ENCODE measurements at regions not wholly inside any gene's neighbourhood (a gene's known extent, or its start where the extent isn't known, plus 50 kb on each side); places are given as distances from the start of the nearest gene placed in this dataset.
"Not testable (repeated sequence)": the region's sequence is repeated elsewhere in the genome, so short reads cannot be mapped to it uniquely, and the experiment has no call there.

DNA sequence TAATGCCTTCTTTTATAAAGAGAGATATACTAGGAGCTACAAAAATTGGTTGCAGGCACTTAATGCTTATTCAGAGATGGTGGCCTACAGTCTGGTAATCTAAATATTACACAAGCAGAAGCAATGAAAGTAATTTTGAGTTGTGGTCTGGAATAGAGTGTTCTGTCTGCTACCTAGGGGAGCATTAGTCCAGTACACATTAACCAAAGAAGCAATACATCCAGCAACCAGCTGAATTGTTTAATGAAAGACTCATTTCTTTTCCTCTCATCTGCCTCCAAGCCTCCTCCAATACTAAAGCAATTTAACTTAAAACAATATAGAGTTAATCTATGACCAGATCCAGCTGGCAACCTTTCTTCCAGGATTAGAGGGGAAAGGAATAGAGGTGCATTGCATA lies 877.1 kb upstream of the CNTN5 start:
- no peak for DNase-seq (ENCODE audit: low spot score)

DNA sequence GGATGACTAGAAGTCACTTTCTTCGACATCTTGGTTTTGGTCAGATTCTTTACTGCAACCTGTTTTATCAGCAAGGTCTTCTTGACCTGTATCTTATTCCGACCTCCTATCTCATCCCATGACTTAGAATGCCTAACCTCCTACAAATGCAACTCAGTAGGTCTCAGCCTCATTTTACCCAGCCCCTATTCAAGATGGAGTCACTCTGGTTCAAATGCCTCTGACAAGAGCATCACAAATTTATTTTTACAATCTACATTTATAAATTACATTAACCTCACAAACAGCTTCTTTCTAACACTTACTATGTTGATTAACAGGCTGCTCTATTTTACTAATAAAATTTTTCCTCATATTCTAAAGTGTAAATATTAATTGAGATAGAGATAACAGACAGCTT lies 867.0 kb upstream of the CNTN5 start:
- DNase-seq (ENCODE audit: low spot score), result no peak

DNA sequence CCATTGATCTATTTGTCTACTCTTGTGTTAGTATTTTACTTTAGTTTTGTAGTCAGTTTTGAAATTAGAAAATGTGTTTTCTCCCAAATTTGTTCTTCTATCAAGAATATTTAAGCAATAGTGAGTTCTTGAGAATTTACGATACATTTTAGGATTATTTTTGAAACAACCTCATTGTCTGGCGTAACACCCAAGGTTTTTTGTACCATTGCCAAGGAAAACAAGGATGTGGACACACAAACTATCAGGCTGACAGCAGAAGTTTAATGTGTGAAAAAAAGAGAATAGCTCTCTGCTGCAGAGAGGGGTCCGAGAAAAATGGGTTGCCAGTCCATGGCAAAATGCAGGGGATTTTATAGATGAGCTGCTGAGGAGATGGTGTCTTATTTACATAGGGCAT lies 865.1 kb upstream of the CNTN5 start:
- DNase-seq (ENCODE audit: low spot score), result no peak

DNA sequence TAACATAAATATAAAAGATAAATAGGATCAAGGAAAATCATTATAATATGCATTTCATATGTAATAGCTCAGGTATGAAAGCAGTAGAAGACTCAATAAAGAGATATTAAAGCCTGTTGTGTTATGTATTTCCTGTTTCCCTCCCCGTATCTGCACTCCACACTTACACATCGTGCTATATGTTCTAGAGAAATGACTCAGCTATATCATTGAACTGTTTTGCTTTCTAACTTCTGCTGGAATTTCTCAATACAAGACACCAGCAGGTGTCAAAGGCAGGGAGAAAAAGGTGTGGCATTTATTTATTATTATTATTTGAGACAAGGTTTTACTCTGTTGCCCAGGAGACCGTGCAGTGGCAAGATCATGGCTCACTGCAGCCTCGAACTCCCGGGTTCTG lies 842.8 kb upstream of the CNTN5 start:
- DNase-seq (ENCODE audit: low spot score), result no peak

DNA sequence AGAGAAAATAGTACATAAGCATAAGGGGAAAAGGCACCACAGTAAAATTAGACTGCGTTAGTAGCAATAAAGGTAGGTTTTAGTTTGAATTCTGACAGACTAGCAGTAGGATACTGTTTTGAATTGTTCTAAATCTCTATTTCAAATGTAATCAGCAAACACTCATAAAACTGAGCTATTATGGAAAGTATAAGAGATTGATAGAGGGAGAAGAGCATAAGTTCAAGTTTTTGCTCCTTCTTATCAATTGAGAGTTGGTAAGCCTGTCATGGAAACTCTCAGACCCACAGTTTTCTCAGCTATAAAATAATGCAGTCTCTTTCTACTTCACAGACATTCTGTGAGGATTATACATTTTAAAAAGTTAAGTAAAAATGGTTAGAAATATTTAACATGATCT lies 840.2 kb upstream of the CNTN5 start:
- no peak for DNase-seq (ENCODE audit: low spot score)

DNA sequence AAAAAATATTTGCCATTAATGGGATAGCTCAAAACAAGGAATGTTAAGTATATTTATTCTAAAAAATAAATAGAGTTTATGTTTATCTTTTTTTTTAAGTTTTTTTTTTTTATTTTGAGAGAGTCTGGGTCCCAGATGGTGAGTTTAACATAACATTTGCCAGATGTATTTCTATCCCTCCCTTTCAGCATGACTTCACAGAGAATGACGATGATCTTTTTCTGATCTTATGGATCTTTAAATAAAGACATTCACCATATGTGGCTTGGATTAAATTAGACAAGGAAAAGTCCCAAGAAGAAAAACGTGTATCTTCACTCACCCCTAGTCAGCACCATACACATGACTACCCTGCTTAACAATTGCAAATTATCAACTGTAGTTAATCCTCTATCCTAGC lies 839.8 kb upstream of the CNTN5 start:
- no peak for DNase-seq (ENCODE audit: low spot score)

DNA sequence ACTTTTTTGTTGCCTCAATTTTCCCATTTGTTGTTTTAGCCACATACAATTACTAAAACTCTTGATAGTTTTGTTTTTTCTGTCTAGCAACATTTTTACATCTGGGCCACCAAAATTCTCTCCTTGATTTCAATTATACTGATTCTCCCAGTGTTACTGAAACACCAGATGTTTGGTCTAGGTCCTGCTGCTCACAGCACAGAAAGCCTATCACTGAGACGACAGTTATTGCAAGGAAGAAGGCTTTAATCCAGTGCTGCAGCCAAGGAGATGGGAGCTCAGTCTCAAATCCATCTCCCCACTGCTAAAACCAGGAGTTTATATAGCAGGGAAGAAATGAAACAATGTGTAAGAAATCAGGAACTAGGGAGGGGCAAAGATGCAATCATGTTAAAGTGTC lies 837.7 kb upstream of the CNTN5 start:
- DNase-seq (ENCODE audit: low spot score), result no peak

DNA sequence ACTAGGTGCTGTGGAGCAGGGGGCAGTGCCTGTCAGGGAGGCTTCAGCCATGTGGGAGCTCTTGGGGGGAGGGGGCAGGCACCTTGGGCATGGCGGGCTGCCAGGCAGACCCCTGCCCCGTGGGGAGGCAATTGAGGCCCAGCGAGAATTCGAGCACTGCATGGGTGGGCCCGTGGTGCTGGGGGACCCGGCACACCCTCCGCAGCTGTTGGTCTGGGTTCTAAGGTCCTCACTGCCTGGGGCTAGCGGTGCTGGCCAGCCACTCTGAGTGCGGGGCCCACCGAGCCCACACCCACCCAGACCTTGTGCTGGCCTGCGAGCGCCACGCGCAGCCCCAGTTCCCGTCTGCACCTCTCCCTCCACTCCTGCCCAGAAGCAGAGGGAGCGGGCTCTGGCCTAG lies 835.5 kb upstream of the CNTN5 start:
- DNase-seq (ENCODE audit: low spot score), result no peak

DNA sequence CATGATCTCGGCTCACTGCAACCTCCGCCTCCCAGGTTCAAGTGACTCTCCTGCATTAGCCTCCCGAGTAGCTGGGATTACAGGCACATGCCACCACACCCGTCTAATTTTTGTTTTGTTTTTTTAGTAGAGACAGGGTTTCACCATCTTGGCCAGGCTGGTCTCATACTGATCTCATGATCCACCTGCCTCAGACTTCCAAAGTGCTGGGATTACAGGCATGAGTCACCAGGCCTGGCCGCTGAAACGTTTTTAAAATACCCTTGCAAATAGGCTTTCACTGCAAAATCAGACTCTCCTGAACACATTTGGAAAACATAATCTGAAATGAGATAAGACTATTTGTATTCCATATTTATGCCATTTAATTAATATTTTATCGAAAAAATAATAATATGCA lies 826.1 kb upstream of the CNTN5 start:
- DNase-seq (ENCODE audit: low spot score), result no peak

DNA sequence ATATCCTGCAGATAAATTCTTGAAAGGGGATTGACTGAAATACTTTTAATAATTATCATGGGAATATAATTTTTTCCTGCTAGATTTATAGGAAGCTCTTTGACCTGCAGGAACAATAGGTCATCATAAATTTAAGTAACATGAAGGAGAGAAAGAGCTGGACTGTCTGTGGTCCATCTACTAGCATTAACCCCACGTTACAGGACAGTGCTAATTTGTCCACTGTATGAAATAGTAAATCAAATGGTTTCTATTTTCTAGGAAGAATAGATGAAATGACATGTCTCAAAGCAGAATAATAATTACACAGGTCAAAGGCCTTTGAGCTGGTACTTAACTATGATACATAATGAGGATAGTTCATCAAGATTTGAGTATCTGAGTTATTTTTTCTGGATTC lies 825.4 kb upstream of the CNTN5 start:
- DNase-seq (ENCODE audit: low spot score), result no peak

DNA sequence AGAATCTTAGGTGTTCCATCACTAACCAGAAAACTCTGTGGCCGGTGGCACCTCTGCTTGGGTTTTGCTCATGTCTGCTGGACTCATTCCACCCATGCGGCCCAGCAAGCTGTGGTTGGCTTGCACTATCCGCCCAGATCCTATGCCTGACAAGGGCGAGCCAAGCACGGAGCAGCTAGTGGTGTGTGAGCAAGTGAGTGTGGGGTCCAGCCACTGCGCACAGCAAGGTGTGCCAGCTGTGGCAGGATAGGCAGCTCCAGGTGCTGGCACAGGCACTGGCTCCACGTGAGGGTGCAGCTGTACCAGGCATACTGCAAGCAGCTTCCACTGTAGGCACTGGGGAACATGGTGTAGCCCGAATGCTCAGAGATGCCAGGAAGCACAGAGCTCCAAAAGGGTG lies 813.7 kb upstream of the CNTN5 start:
- DNase-seq (ENCODE audit: low spot score), result no peak

DNA sequence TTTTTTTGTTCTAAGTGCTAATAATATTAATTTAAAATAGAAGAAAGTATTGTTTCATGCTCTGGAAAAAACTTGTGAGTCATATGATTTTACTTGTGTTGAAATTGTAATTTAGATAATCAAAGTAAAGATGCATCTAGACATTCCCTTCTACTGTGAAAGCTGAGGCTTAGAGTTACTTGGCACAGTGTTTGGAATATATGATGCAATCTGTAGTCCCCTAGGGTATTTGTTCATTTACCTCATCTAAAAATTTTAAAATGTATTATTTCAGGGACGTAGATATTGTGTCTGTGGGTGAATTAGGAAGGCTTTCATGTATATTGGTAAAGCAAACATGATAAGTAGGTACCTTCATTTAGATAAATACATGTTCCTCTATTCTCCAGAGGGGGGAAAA lies 793.5 kb upstream of the CNTN5 start:
- no peak for DNase-seq (ENCODE audit: low spot score)

DNA sequence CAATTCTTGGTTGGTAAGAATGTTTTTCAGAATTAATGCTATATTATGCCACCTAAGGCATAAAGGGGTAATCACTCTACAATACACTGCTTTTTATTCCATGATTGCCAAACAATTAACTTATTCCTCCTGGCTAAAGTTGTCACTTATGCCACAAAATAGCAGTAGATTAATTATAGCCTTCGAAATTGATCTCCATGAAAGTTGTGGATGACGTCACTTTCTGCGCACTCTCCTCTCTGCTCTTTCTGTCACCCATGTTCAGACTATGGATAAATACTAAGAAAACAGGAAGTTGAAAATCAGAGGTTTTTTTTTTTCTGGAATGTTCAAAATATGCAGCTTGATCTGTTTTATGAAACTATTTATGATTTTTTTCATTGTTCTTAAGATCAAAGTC lies 790.1 kb upstream of the CNTN5 start:
- DNase-seq (ENCODE audit: low spot score), result no peak

DNA sequence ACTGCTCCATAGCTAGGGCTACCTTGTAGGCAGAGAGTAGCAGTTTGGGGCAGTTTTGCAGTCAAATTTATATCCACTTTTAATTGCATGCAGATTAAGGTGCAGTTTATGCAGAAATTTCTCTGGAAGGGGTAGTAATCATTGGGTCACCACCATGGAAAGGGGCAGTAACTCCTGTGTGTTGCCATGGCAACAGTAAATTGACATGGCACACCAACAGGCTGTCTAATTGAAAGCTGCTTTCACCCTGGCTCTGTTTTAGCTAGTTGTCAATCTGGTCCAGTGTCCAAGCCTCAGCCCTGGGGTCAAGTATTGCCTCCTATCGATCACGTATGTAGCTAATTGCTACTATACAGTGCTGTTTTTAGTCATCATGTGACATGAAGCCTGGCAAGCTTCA lies 786.1 kb upstream of the CNTN5 start:
- no peak for DNase-seq (ENCODE audit: low spot score)

DNA sequence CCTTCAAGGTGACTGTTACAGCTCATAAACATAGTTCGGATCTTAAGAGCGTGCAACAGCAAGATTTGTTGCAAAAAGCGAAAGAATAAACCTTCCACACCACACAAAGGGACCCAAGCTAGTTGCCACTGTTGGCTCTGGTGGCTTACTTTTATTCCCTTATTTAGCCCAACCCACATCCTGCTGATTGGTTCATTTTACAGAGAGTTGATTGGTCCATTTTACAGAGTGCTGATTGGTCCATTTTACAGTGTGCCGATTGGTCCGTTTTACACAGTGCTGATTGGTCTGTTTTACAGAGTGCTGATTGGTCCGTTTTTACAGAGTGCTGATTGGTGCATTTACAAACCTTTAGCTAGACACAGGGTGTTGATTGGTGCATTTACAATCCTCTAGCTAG lies 776.9 kb upstream of the CNTN5 start:
- no peak for DNase-seq (ENCODE audit: low spot score)

DNA sequence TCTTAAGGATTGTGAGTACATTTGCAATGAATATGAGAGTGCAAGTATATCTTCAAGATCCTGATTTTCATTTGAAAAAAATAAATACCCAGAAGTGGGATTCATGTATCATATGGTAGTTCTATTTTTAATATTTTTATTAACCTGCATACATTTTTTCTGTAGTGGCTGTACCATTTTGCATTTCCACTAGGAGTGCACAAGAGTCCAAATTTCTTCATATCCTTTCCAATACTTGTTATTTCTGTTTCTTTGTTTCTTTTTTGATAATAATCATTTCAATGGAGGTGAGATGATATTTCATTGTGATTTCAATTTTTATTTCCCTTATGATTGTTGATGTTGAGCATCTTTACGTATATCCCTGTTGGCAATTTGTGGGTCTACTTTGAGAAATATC lies 759.8 kb upstream of the CNTN5 start:
- DNase-seq (ENCODE audit: low spot score), result no peak

DNA sequence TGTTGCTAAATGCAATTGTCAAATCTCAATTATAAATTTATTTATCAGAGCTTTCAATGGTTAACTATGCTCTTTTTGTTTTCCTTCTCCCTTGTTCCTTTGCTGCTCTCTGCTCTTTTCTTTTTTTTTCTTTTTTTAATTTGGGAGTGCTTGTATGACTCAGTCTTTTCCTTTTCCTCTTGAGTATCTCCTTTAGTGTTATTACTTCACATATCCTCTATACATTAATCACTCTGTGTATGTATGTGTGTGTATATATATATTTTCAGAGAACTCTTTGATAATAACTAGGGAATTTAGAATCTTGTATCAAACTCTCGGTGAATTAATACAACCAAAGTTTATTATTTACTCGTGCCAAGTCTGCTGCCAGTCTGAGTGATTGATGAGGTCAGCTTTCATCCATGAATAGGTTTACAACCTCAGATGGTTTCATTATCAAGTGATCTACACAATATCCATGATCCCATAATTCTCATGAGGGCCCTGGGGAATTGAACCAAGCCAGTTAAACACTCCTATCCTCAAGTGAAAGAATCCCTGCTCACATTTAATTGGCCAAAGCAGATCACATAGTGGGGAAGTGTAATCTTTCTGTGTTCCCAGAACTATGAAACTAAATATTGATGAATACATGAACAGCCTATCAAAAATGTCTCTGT lies 743.4 kb upstream of the CNTN5 start:
- no peak for DNase-seq (ENCODE audit: low spot score)

DNA sequence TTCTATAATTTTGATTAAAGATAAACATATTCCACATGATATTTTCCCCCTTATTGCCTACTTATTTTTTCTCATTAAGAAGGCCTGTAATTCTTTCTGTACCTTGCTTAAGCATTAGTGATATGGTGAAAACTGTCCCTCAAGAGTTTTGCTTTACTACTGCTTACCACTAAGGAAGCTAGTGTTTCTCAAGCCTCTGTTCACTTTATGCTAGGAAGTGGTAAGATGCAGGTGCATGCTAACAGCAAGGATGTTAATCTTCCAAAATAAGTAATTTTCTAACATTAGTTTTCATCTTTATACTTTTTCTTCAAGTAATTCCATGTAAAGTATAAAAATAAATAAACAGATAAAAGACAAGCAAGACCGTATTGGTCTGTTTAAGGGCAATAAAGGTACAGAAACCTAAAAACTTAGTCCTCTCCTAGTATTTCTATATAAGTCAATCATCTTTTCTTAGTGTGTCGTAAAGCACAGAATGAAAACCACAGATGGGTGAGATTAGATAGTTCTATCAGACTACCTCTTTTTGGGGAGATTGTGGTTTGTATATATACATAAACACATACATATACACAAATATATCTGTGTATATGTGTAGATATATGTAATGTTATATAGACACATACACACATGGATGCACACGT lies 731.0 kb upstream of the CNTN5 start:
- DNase-seq (ENCODE audit: low spot score), result no peak

DNA sequence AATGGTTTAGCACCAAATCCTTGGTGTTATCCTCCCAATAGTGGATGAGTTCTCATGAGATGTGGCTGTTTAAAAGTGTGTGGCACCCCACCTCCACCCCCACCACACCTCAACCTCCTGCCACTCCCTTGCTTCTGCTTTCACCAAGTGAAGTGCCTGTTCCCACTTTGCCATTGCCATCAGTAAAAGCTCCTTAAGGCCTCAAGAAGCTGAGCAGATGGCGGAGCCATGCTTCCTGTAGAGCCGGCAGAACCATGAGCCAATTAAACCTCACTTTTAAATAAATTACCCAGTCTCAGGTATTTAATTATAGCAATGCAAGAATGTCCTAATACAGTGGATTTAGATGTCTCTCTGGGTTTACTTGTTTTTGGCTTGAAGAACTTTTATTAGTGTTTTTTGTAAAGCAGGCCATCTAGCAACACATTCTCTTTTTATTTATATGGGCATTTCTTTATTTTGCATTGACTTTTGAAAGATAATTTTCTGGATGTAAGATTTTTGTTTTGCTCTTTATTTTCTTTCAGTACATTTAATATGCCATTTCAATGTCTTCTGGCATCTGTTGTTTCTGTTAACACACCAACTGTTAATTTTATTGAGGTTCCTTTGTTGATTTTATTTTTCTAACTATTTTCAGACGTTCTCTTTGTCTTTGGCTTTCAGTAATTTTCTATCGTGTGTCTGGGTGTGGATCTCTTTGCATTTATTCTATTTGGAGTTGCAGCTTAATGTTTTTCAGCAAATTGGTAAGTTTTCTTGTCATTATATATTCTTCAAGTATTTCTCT lies 724.5 kb upstream of the CNTN5 start:
- no peak for DNase-seq (ENCODE audit: low spot score)

DNA sequence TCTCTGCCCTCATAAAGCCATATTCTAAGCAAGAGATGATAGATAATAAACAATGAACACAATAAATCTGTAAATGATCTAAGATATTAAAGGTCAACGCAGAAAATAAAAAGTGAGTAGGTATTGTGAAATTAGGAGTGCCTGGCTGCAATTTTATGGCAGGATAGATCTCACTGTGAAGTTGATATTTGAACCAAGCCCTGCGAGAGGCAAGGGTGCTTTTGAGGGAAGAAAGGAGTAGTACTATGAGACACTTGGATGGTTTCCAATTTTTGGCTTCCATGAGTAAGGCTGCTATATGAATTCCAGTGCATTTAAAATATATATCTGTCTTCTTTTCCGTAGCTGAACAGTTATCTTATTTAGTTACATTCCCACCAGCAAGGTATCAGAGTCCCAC lies 720.0 kb upstream of the CNTN5 start:
- DNase-seq (ENCODE audit: low spot score), result no peak

DNA sequence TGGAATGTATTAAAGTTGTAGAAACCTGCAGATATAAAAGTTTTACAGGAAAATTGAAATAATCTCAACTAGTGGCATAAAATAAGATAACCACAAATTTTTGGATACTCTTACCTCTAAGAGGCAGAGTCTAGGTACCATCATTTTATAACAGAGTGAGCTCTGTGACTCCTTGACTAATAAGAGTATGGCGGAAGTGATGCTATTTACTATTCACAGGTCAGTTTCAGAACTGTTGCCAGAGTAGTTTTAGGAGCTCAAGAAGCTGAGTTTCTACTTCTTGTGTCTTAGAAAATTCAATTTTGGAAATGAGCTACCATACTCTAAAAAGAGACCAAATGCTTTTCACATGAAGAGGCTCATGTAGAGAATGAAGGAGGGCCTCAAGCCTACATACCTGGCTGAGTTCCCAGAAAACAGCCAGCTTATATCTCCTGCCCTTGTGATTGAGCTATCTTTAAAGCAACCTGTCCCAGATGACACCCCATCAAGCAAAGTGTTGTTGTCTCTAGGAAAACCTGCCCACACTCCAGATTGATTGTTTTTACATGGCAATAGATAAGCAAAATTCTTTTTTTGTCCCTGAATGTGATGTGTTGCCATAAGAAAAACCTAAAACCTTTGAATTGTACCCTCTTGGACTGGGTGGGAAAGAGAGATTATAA lies 712.8 kb upstream of the CNTN5 start:
- DNase-seq (ENCODE audit: low spot score), result no peak

DNA sequence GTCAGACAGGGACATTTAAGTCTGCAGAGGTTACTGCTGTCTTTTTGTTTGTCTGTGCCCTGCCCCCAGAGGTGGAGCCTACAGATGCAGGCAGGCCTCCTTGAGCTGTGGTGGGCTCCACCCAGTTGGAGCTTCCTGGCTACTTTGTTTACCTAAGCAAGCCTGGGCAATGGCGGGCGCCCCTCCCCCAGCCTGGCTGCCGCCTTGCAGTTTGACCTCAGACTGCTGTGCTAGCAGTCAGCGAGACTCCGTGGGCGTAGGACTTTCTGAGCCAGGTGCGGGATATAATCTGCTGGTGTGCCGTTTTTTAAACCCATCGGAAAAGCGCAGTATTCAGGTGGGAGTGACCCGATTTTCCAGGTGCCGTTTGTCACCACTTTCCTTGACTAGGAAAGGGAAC lies 690.4 kb upstream of the CNTN5 start:
- not testable (repeated sequence) for DNase-seq (ENCODE audit: low spot score)

DNA sequence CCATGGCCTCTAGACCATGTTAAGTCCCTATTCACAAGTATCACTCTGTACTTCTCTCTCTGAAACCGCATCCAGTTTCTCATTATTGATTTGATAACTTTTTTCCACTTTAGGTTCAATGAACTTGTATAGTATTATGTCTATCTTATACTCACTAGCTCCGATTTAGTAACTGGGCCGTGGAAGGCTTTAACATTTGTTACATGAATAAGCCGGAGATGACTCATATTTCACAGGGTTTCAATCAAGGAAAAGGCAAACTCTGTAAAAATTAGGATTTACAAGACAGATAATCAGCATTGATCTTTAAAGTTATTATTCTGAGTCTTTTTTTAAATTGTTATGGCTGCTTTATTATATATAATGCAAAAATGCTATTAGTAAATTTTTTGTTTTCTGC lies 662.2 kb upstream of the CNTN5 start:
- no peak for DNase-seq (ENCODE audit: low spot score)

All from ecto neural progenitor cell (in vitro differentiated cells).